B cell (primary cell): ENCODE measurements at regions not wholly inside any gene's neighbourhood (a gene's known extent, or its start where the extent isn't known, plus 50 kb on each side); places are given as distances from the start of the nearest gene placed in this dataset.

Experiments used
- ATAC-seq: fragments of 200-7000 bp; cut with Tn5 transposase; one replicate; pipeline ENCODE4 v1.10.0; 2021; ENCODE audit warnings: low read depth, mild to moderate bottlenecking, moderate number of reproducible peaks, moderate library complexity
- CTCF ChIA-PET: fragments of 350-600 bp; sonication (Branson Sonifier 250); formaldehyde crosslinking; loops from one replicate; lab custom pipeline; 2021; ENCODE audit warnings: antibody characterized with exemption, inconsistent platforms; lab: Charles Lee
- POLR2A ChIA-PET: fragments of 350-600 bp; sonication (Branson Sonifier 250); formaldehyde crosslinking; loops from one replicate; lab custom pipeline; 2021; ENCODE audit warnings: antibody characterized with exemption; lab: Charles Lee
- DNase-seq: peaks from one replicate; pipeline ENCODE4 v3.0.0; 2013
- H2AFZ ChIP-seq: 2 replicates; pipeline ENCODE4 v1.6.1; 2012; ENCODE audit warnings: mild to moderate bottlenecking, low read depth, low read length; ENCODE audit not compliant: insufficient read depth, poor library complexity, severe bottlenecking
- H3K27ac ChIP-seq, 2 donors: 1 replicate in 1 of 2; 2 replicates in 1 of 2; pipeline ENCODE4 v1.5.1; 2012 to 2013; ENCODE audit warnings: low read length in 2 of 2, mild to moderate bottlenecking in 2 of 2, moderate library complexity in 1 of 2
- H3K27me3 ChIP-seq, 4 experiments: fragments of 200-600 bp in 1 of 4; sonication (generic) in 1 of 4; replicated peaks in 1 of 4; 1 replicate in 2 of 4; 2 replicates in 2 of 4; pipeline versions ENCODE4 v1.6.1 to v1.7.0; 2013 to 2016; ENCODE audit warnings: low read length in 3 of 4, mild to moderate bottlenecking in 2 of 4, mixed read lengths in 1 of 4, moderate library complexity in 1 of 4; ENCODE audit not compliant: insufficient read depth in 4 of 4, control insufficient read depth in 3 of 4; ENCODE audit errors: control extremely low read depth in 1 of 4
- H3K36me3 ChIP-seq, 2 experiments: replicated peaks in 1 of 2; 1 replicate in 1 of 2; 2 replicates in 1 of 2; pipeline versions ENCODE4 v1.6.1 to v1.7.1; 2013; ENCODE audit warnings: low read length in 1 of 2; ENCODE audit not compliant: insufficient read depth in 2 of 2, control insufficient read depth in 1 of 2; ENCODE audit errors: control extremely low read depth in 1 of 2, extremely low read depth in 1 of 2
- H3K4me1 ChIP-seq, 2 donors: fragments of 200-600 bp in 1 of 2; sonication (generic) in 1 of 2; 1 replicate in 1 of 2; 2 replicates in 1 of 2; pipeline versions ENCODE4 v1.5.1 to v1.6.1; 2013 to 2017; ENCODE audit warnings: low read length in 2 of 2; ENCODE audit not compliant: control insufficient read depth in 2 of 2, insufficient read depth in 2 of 2
- H3K4me2 ChIP-seq: replicated peaks from 2 replicates; pipeline ENCODE3; 2012; ENCODE audit warnings: mild to moderate bottlenecking, low read depth, low read length; ENCODE audit not compliant: poor library complexity, severe bottlenecking
- H3K4me3 ChIP-seq, 5 experiments: fragments of 200-600 bp in 1 of 5; sonication (generic) in 1 of 5; 1 replicate in 3 of 5; 2 replicates in 2 of 5; pipeline versions ENCODE4 v1.5.1 to v1.7.0; 2011 to 2016; ENCODE audit warnings: low read length in 4 of 5, mild to moderate bottlenecking in 4 of 5, low read depth in 2 of 5, control low read depth in 1 of 5, moderate library complexity in 1 of 5; ENCODE audit not compliant: insufficient read depth in 1 of 5; ENCODE audit errors: control extremely low read depth in 1 of 5, extremely low read depth in 1 of 5
- H3K79me2 ChIP-seq: fragments of 200-600 bp; sonication (generic); one replicate; pipeline ENCODE4 v1.6.0; 2016; ENCODE audit warnings: low read length; ENCODE audit not compliant: control insufficient read depth, insufficient read depth
- H3K9ac ChIP-seq: fragments of 200-600 bp; sonication (generic); 2 replicates; pipeline ENCODE4 v1.6.1; 2017; ENCODE audit warnings: mild to moderate bottlenecking, low read length, moderate library complexity
- H3K9me3 ChIP-seq, 3 donors: one replicate each; pipeline versions ENCODE4 v1.6.1 to v1.7.1; 2013; ENCODE audit warnings: low read length in 2 of 3; ENCODE audit not compliant: control insufficient read depth in 2 of 3, insufficient read depth in 1 of 3; ENCODE audit errors: control extremely low read depth in 1 of 3
- H4K20me1 ChIP-seq: 2 replicates; pipeline ENCODE4 v1.6.0; 2012; ENCODE audit warnings: mild to moderate bottlenecking, low read length; ENCODE audit not compliant: insufficient read depth, control insufficient read depth, poor library complexity, severe bottlenecking
- H3K27ac Mint-ChIP-seq: one replicate; pipeline ENCODE4 v1.8.0; 2021; ENCODE audit warnings: mixed read lengths
- H3K27me3 Mint-ChIP-seq: one replicate; pipeline ENCODE4 v1.8.0; 2021; ENCODE audit warnings: mixed read lengths
- H3K4me1 Mint-ChIP-seq: one replicate; pipeline ENCODE4 v1.8.0; 2021; ENCODE audit warnings: mixed read lengths
- H3K4me3 Mint-ChIP-seq: one replicate; pipeline ENCODE4 v1.8.0; 2021; ENCODE audit warnings: mixed read lengths
- H3K9me3 Mint-ChIP-seq: one replicate; pipeline ENCODE4 v1.8.0; 2022; ENCODE audit warnings: mixed read lengths; ENCODE audit not compliant: insufficient read depth
- CTCF ChIP-seq: fragments of 200-600 bp; IDR thresholded peaks from one replicate; pipeline ENCODE4 v1.8.0; 2022; ENCODE audit warnings: antibody characterized with exemption, mild to moderate bottlenecking
- EZH2 ChIP-seq: IDR thresholded peaks from 2 replicates; pipeline ENCODE4 v1.6.1; 2012; ENCODE audit warnings: borderline replicate concordance, low read depth, mild to moderate bottlenecking, moderate library complexity, low read length; ENCODE audit not compliant: insufficient read depth, poor library complexity, severe bottlenecking
- WGBS: methylation state at CpG from one replicate; pipeline ENCODE4 v1.1.5; 2013; ENCODE audit warnings: missing lambda C conversion rate; ENCODE audit not compliant: insufficient coverage; 5-methylcytosine and 5-hydroxymethylcytosine counted together
- intact Hi-C: fragments of 100-400 bp; cut with micrococcal nuclease; formaldehyde crosslinking; loops from one replicate; pipeline ENCODE4 v1.10.0; 2022

GRCh38 chr6:126182650-126183311, 157.1 kb upstream of the CENPW start:
- Histone ChIP-seq H3K4me2 (no peak overlapping the region), H3K27me3 (no peaks in the 10 kb centered on the region), H3K9me3 (no peaks in the 10 kb centered on the region), H3K9ac (no peak overlapping the region), H3K36me3 (no peaks in the 10 kb centered on the region), H3K27ac (no peak overlapping the region), H3K4me1 (no peaks in the 10 kb centered on the region), H4K20me1 (no peaks in the 10 kb centered on the region), H3K4me3 (no peak overlapping the region), H3K79me2 (no peaks in the 10 kb centered on the region), H2AFZ (no peak overlapping the region)
- Mint-ChIP-seq H3K9me3 (peaks cover 3% of the 10 kb centered on the region), H3K27ac (no peak overlapping the region), H3K27me3 (no peaks in the 10 kb centered on the region), H3K4me3 (no peak overlapping the region), H3K4me1 (no peaks in the 10 kb centered on the region)
- intact Hi-C loops, result no loop called here
- POLR2A ChIA-PET, result no interaction called here
- DNase-seq (no peak), ATAC-seq (no peak)
- CTCF ChIA-PET, result no interaction called here
- no peak for TF ChIP-seq EZH2
- TF ChIP-seq CTCF, result no peak
- WGBS, result 80% methylated on average over 1 of the region's 2 CpGs

GRCh38 chr6:126185774-126186173, 154.1 kb upstream of the CENPW start:
- Histone ChIP-seq H3K9me3 (no peaks in the 10 kb centered on the region), H3K27me3 (no peaks in the 10 kb centered on the region), H3K27ac (no peak overlapping the region), H3K4me2 (no peak overlapping the region), H3K79me2 (no peaks in the 10 kb centered on the region), H3K4me1 (no peaks in the 10 kb centered on the region), H3K4me3 (no peak overlapping the region), H2AFZ (no peak overlapping the region), H4K20me1 (no peaks in the 10 kb centered on the region), H3K9ac (no peak overlapping the region), H3K36me3 (no peaks in the 10 kb centered on the region)
- no peak for ATAC-seq
- DNase-seq, result no peak
- no peak overlapping the region for H3K4me3 Mint-ChIP-seq
- H3K27me3 Mint-ChIP-seq, result no peaks in the 10 kb centered on the region
- no CpG with 5 or more reads among the region's 1 CpG for WGBS
- H3K4me1 Mint-ChIP-seq, result no peaks in the 10 kb centered on the region
- H3K27ac Mint-ChIP-seq, result no peak overlapping the region
- H3K9me3 Mint-ChIP-seq, result peaks cover 3% of the 10 kb centered on the region
- no peak for TF ChIP-seq EZH2
- TF ChIP-seq CTCF, result no peak
- POLR2A ChIA-PET, result no interaction called here
- intact Hi-C loops, result no loop called here
- CTCF ChIA-PET, result no interaction called here
